ENCODE measurements at regions not wholly inside any gene's neighbourhood (a gene's known extent, or its start where the extent isn't known, plus 50 kb on each side); places are given as distances from the start of the nearest gene placed in this dataset.
"Not testable (repeated sequence)": the region's sequence is repeated elsewhere in the genome, so short reads cannot be mapped to it uniquely, and the experiment has no call there.

DNA sequence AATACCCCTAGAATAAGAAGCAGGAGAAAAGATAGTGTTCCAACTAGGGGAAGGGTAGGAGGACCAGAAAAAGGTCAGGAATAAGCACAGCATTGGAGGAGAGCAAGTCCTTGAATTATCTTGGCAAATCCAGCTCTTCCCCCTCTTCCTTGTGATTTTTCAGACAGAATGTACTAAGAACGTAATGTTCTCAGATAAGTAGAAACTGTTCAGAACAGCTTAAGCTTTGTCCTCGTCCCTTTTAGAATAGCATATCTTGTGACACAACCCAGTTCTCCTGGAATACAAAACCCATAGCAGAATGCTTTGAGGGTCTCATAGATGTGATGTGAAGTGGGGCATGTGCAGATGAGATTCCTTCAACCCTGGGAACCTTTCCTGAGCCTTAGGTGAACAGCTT is 97.4 kb downstream of the EMB start:
- TF ChIP-seq, protein P1, sequence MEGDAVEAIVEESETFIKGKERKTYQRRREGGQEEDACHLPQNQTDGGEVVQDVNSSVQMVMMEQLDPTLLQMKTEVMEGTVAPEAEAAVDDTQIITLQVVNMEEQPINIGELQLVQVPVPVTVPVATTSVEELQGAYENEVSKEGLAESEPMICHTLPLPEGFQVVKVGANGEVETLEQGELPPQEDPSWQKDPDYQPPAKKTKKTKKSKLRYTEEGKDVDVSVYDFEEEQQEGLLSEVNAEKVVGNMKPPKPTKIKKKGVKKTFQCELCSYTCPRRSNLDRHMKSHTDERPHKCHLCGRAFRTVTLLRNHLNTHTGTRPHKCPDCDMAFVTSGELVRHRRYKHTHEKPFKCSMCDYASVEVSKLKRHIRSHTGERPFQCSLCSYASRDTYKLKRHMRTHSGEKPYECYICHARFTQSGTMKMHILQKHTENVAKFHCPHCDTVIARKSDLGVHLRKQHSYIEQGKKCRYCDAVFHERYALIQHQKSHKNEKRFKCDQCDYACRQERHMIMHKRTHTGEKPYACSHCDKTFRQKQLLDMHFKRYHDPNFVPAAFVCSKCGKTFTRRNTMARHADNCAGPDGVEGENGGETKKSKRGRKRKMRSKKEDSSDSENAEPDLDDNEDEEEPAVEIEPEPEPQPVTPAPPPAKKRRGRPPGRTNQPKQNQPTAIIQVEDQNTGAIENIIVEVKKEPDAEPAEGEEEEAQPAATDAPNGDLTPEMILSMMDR (IDR thresholded peaks at IDR 0.05; ENCODE audit: low read depth, low read length, missing control alignments): no peak
- DNase-seq (ENCODE audit: extremely low read depth, low read depth): no peak
- H3K4me3 ChIP-seq (replicated peaks; ENCODE audit: low read depth, low read length): no peak overlapping the region

DNA sequence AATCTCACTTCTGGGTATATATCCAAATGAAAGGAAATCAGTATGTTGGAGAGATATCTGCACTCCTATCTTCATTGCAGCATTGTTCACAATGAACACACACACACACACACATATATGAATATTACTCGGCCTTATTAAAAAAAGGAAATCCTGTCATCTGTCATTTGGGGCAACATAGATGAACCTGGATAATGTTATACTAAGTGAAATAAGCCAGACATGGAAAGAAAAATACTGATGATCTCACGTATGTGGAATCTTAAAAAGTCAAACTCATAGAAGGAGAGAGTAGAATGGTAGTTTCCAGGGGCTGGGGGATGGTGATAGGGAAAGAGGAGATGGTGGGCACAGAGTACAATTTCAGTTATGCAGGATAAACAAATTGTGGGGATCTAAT is 100.3 kb downstream of the EMB start:
- no peak overlapping the region for H3K4me3 ChIP-seq (replicated peaks; ENCODE audit: low read depth, low read length)
- DNase-seq (ENCODE audit: extremely low read depth, low read depth): no peak
- TF ChIP-seq, protein P1 (IDR thresholded peaks at IDR 0.05; ENCODE audit: low read depth, low read length, missing control alignments): no peak

DNA sequence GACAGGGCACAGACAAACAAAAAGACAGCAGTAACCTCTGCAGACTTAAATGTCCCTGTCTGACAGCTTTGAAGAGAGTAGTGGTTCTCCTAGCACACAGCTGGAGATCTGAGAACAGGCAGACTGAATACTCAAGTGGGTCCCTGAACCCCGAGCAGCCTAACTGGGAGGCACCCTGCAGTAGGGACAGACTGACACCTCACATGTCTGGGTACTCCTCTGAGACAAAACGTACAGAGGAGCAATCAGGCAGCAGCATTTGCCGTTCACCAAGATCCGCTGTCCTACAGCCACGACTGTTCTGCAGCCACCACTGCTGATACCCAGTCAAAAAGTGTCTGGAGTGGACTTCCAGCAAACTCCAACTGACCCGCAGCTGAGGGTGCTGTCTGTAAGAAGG is 110.5 kb downstream of the EMB start:
- H3K4me3 ChIP-seq (replicated peaks; ENCODE audit: low read depth, low read length); DNase-seq (ENCODE audit: extremely low read depth, low read depth): not testable (repeated sequence)

DNA sequence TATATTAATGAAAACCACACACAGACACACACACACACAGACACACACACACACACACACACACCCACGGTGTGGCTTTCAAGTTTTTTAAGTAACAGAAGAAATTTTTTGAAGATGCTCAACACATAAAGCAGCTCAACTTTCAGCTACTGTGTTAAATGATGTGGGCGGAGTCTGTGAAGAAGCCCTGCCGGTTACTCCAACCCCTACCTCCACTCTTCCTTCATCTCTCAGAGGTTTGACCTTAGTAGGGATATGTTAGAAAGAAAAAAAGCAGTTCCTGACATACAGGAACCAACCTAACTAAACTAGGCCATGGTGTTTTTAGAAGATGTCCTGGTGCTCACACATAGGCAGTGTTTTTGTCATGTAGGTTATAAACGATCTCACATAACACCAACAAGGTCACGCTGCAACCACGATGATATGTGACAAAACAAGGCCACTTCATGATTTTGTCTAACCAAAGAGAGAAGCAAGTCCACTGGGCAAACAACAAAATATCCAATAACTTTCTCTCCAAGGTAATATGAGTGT is 112.8 kb downstream of the EMB start:
- TF ChIP-seq, protein P1 (IDR thresholded peaks at IDR 0.05; ENCODE audit: low read depth, low read length, missing control alignments): no peak
- DNase-seq (ENCODE audit: extremely low read depth, low read depth): no peak
- H3K4me3 ChIP-seq (replicated peaks; ENCODE audit: low read depth, low read length): no peak overlapping the region

DNA sequence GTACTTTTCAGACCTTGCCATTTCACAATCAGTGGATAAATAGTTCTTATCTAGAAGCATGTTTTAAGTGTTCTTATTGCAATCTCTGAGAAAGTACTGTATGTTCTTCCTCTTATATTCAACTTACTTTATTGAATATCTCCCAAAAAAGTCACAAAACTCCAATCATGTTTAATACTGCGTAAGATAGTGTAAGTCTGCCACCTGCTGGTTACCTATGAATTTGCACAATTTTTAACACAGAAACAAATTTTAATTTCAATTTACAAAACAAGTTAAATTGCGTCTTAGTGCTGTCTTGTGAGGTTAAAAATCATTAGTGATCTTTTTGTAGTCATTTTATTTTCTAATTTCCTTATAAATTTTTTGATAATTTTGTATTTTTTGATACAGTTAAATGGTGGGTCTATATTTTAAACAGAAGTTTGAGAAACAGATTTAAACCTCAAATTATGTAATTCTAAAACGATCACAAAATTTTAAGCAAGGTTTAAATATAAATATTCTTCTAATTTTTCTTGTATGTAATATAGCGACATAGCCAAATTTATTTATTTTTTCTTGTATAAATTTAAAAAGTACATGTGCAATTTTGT is 115.8 kb downstream of the EMB start:
- no peak overlapping the region for H3K4me3 ChIP-seq (replicated peaks; ENCODE audit: low read depth, low read length)
- TF ChIP-seq, protein P1 (IDR thresholded peaks at IDR 0.05; ENCODE audit: low read depth, low read length, missing control alignments): peak; percentile 35
- DNase-seq (ENCODE audit: extremely low read depth, low read depth): peak; percentile 7

DNA sequence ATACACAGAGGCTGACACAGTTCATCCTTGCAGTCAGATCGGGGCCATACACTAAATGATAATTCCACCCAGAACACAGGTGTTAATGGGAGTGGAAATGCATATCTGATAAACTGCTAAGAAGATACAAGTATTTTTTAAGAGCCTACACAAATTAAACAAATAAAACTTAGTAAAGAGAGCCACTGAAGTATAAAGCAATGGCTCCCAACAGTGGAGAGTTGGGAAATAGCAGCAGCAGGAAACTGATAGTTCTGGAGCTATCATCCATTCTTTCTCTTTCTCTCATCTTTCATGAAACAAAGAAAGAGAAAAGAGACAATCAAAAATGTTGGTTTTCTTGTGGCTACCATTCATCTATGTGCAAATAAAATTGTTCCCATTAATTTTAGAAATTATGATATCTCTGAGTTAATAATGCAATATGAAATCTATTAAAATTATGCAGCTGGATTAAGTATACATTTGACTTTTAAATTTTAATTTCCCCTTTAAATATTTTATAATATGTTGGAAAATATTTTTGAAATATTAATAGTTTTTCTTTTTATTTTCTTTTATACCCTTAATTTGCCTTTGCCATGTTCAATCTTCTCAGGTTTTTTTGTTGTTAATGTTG is 120.8 kb downstream of the EMB start:
- H3K4me3 ChIP-seq (replicated peaks; ENCODE audit: low read depth, low read length): no peak overlapping the region
- DNase-seq (ENCODE audit: extremely low read depth, low read depth): no peak
- TF ChIP-seq, protein P1 (IDR thresholded peaks at IDR 0.05; ENCODE audit: low read depth, low read length, missing control alignments): no peak

DNA sequence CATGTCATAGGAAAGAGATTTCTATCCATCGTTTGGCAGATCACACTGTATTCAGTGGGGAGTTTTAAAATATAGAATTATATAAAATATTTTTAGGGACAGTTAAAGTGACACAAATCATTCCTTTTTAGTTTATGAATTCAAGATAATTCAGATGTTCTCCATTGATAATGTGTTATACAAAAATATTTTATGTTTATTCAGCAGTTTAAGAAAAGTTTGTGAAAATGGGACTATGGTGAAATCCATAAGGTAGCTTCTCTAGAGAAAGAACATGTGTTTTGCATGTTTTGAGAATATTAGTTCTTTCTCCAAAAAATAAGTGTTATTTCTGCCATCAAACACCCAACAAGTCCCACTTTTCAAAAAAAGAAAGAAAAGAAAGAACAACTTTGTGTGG is 122.9 kb downstream of the EMB start:
- no peak overlapping the region for H3K4me3 ChIP-seq (replicated peaks; ENCODE audit: low read depth, low read length)
- TF ChIP-seq, protein P1 (IDR thresholded peaks at IDR 0.05; ENCODE audit: low read depth, low read length, missing control alignments): no peak
- no peak for DNase-seq (ENCODE audit: extremely low read depth, low read depth)

DNA sequence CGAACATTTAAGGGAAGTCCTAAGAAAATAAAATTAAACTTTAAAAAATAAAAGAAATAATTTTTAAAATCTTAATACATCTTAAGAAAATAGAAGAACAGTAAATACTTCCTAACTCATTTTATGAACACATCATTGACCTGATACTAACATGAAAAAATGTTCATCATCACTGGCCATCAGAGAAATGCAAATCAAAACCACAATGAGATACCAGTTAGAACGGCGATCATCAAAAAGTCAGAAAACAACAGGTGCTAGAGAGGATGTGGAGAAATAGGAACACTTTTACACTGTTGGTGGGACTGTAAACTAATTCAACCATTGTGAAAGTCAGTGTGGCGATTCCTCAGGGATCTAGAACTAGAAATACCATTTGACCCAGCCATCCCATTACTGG is 134.6 kb downstream of the EMB start:
- H3K4me3 ChIP-seq (replicated peaks; ENCODE audit: low read depth, low read length); DNase-seq (ENCODE audit: extremely low read depth, low read depth): not testable (repeated sequence)
